ENCODE measurements at regions not wholly inside any gene's neighbourhood (a gene's known extent, or its start where the extent isn't known, plus 50 kb on each side); places are given as distances from the start of the nearest gene placed in this dataset.

DNA sequence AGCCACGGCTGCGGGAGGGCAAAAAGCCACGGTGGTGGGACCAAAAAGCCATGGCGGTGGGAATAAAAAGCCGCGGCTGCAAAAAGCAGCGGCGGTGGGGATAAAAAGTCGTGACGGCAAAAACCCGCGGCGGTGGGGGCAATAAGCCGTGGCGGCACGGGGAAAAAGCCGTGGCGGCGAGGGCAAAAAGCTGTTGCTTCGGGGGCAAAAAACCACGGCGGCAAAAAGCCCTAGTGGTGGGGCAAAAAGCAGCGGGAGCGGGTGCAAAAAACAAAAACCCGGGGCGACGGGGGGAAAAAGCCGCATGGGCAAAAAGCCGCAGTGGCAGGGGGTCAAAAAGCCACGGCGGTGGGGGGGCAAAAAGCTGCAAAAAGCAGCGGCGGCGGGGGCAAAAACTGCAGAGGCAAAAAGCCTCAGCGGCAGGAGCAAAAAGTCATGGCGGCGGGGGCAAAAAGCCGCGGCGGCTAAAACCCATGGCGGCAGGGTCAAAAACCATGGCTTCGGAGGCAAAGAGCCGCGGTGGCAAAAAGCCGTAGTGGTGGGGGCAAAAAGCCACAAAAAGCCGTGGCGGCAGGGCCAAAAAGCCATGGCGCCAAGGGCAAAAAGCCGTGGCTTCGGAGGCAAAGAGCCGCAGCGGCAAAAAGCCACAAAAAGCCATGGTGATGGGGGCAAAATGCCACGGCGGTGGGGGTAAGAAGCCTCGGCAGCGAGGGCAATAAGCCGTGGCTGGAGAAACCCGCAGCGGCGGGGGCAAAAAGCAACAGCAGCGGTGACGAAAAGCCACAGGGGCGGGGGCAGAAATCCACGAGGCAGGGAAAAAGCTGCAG lies 525.8 kb downstream of the ZNF33B start:
- no peak for DNase-seq
- TF ChIP-seq, protein P1, sequence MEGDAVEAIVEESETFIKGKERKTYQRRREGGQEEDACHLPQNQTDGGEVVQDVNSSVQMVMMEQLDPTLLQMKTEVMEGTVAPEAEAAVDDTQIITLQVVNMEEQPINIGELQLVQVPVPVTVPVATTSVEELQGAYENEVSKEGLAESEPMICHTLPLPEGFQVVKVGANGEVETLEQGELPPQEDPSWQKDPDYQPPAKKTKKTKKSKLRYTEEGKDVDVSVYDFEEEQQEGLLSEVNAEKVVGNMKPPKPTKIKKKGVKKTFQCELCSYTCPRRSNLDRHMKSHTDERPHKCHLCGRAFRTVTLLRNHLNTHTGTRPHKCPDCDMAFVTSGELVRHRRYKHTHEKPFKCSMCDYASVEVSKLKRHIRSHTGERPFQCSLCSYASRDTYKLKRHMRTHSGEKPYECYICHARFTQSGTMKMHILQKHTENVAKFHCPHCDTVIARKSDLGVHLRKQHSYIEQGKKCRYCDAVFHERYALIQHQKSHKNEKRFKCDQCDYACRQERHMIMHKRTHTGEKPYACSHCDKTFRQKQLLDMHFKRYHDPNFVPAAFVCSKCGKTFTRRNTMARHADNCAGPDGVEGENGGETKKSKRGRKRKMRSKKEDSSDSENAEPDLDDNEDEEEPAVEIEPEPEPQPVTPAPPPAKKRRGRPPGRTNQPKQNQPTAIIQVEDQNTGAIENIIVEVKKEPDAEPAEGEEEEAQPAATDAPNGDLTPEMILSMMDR (IDR thresholded peaks at IDR 0.05): no peak
- H3K4me3 Mint-ChIP-seq: no peak overlapping the region
- no peaks in the 10 kb centered on the region for H3K36me3 Mint-ChIP-seq (ENCODE audit: low read depth)
- H3K9me3 Mint-ChIP-seq: peaks cover 65% of the 10 kb centered on the region
- H3K4me1 Mint-ChIP-seq: no peaks in the 10 kb centered on the region
- peaks cover 3% of the 10 kb centered on the region for H3K27me3 Mint-ChIP-seq (ENCODE audit: low read depth, poor library complexity)
- H3K27ac Mint-ChIP-seq: no peak overlapping the region

DNA sequence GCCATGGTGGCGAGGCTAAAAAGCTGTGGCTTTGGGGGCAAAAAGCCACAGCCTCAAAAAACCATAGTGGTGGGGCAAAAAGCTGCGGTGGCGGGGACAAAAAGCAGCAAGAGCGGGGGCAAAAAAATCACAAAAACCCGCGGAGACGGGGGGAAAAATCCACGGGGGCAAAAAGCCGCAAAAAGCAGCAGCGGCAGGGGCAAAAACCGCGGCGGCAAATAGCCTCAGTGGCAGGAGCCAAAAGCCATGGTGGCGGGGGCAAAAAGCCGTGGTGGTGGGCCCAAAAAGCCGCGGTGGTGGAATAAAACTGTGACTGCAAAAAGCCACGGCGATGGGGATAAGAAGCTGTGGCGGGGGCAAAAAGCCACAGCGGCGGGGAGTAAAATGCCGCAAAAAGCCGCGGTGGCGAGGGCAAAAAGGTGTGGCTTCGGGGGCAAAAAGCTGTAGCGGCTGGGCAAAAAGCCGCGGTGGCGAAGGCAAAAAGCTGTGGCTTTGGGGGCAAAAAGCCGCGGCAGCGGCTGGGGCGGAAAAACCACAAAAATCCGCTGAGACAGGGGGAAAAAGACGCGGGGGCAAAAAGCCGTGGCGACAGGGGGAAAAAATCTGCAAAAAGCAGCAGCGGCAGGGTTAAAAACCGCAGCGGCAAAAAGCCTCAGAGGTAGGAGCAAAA lies 526.6 kb downstream of the ZNF33B start:
- H3K27ac Mint-ChIP-seq: no peak overlapping the region
- no peak overlapping the region for H3K4me3 Mint-ChIP-seq
- H3K36me3 Mint-ChIP-seq (ENCODE audit: low read depth): no peaks in the 10 kb centered on the region
- peaks cover 57% of the 10 kb centered on the region for H3K9me3 Mint-ChIP-seq
- DNase-seq: no peak
- H3K27me3 Mint-ChIP-seq (ENCODE audit: low read depth, poor library complexity): peaks cover 3% of the 10 kb centered on the region
- no peaks in the 10 kb centered on the region for H3K4me1 Mint-ChIP-seq
- TF ChIP-seq, protein P1 (IDR thresholded peaks at IDR 0.05): no peak

DNA sequence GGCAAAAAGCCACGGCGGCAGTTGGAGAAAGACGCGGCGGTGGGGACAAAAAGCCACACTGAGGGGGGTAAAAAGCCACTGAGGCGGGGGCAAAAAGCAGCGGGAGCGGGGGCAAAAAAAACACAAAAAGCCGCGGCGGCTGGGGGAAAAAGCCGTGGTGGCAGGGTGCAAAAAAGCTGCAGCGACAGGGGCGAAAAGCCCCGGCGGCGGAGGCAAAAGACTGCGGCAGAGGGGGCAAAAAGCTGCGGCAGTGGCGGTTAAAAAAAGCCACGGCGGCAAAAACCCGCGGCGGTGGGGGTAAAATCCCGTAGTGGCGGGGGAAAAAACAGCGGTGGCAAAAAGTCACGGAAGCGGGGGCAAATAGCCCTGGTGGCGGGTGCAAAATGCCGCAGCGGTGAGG lies 527.3 kb downstream of the ZNF33B start:
- TF ChIP-seq, protein P1 (IDR thresholded peaks at IDR 0.05): no peak
- no peaks in the 10 kb centered on the region for H3K4me1 Mint-ChIP-seq
- peaks cover 50% of the 10 kb centered on the region for H3K9me3 Mint-ChIP-seq
- no peak for DNase-seq
- peaks cover 3% of the 10 kb centered on the region for H3K27me3 Mint-ChIP-seq (ENCODE audit: low read depth, poor library complexity)
- no peak overlapping the region for H3K4me3 Mint-ChIP-seq
- no peaks in the 10 kb centered on the region for H3K36me3 Mint-ChIP-seq (ENCODE audit: low read depth)
- no peak overlapping the region for H3K27ac Mint-ChIP-seq

All from nephron progenitor cell (in vitro differentiated cells).